HEK293 (cell line): ENCODE measurements at regions not wholly inside any gene's neighbourhood (a gene's known extent, or its start where the extent isn't known, plus 50 kb on each side); places are given as distances from the start of the nearest gene placed in this dataset.

Experiments
- CTCF ChIA-PET: fragments of 350-600 bp; formaldehyde crosslinking; extraction: SDS; loops from one replicate; lab custom pipeline; 2021; ENCODE audit warnings: antibody characterized with exemption; lab: Yijun Ruan, JAX
- POLR2A ChIA-PET: fragments of 300-600 bp; formaldehyde crosslinking; extraction: SDS; loops from one replicate; lab custom pipeline; 2020; ENCODE audit warnings: antibody characterized with exemption, inconsistent platforms; lab: Yijun Ruan, JAX
- H3K27ac ChIP-seq: fragments of 200-500 bp; sonication (Bioruptor generic); 2 replicates; pipeline ENCODE4 v1.5.1; 2014; ENCODE audit warnings: low read depth, low read length, control low read depth, inconsistent platforms; ENCODE audit errors: extremely low read depth
- H3K36me3 ChIP-seq, 2 experiments: fragments of 200-500 bp in 1 of 2; sonication (Bioruptor generic) in 1 of 2; 1 replicate in 1 of 2; 2 replicates in 1 of 2; pipeline ENCODE4 v1.5.1; 2014 to 2017; ENCODE audit warnings: inconsistent platforms in 2 of 2, low read length in 2 of 2; ENCODE audit not compliant: control insufficient read depth in 2 of 2, insufficient read depth in 1 of 2
- H3K4me1 ChIP-seq: fragments of 200-500 bp; sonication (Bioruptor generic); 2 replicates; pipeline ENCODE4 v1.5.1; 2014; ENCODE audit warnings: mild to moderate bottlenecking, low read length, inconsistent platforms; ENCODE audit not compliant: control insufficient read depth, insufficient read depth
- H3K4me3 ChIP-seq: 2 replicates; pipeline ENCODE4 v1.5.1; 2011; ENCODE audit warnings: low read depth, mild to moderate bottlenecking, control low read depth, low read length, moderate library complexity
- H3K9me3 ChIP-seq: fragments of 200-500 bp; sonication (Bioruptor generic); 2 replicates; pipeline ENCODE4 v1.5.1; 2014; ENCODE audit warnings: low read depth, low read length, inconsistent platforms; ENCODE audit not compliant: control insufficient read depth, insufficient read depth
- GLIS1 ChIP-seq: fragments of 450-650 bp; formaldehyde crosslinking; IDR thresholded peaks from 2 replicates; pipeline ENCODE4 v1.5.1; 2016; ENCODE audit warnings: missing biosample characterization, missing genetic modification characterization
- GLIS2 ChIP-seq: fragments of 450-650 bp; formaldehyde crosslinking; IDR thresholded peaks from 2 replicates; pipeline ENCODE4 v1.5.1; 2016; ENCODE audit warnings: missing biosample characterization, missing genetic modification characterization
- REPIN1 ChIP-seq: fragments of 450-650 bp; formaldehyde crosslinking; IDR thresholded peaks from 2 replicates; pipeline ENCODE4 v1.5.1; 2017; ENCODE audit warnings: missing biosample characterization, missing genetic modification characterization, low read depth
- SCRT1 ChIP-seq: fragments of 450-650 bp; formaldehyde crosslinking; IDR thresholded peaks from 2 replicates; pipeline ENCODE4 v1.5.1; 2016; ENCODE audit warnings: missing biosample characterization, missing genetic modification characterization, borderline replicate concordance
- SP3 ChIP-seq: fragments of 450-650 bp; formaldehyde crosslinking; IDR thresholded peaks from 2 replicates; pipeline ENCODE4 v1.5.1; 2016; ENCODE audit warnings: missing biosample characterization, missing genetic modification characterization
- ZBTB17 ChIP-seq: fragments of 450-650 bp; formaldehyde crosslinking; IDR thresholded peaks from 2 replicates; pipeline ENCODE4 v1.5.1; 2016; ENCODE audit warnings: missing biosample characterization, missing genetic modification characterization
- ZBTB20 ChIP-seq: fragments of 450-650 bp; formaldehyde crosslinking; IDR thresholded peaks from 2 replicates; pipeline ENCODE4 v1.5.1; 2016; ENCODE audit warnings: missing biosample characterization, missing genetic modification characterization
- ZBTB7A ChIP-seq: fragments of 450-650 bp; formaldehyde crosslinking; IDR thresholded peaks from 2 replicates; pipeline ENCODE4 v1.5.1; 2016; ENCODE audit warnings: low read depth, missing biosample characterization, missing genetic modification characterization
- ZFP3 ChIP-seq: fragments of 450-650 bp; formaldehyde crosslinking; IDR thresholded peaks from 2 replicates; pipeline ENCODE4 v1.5.1; 2016; ENCODE audit warnings: low read depth, missing biosample characterization, missing genetic modification characterization
- ZFP37 ChIP-seq: fragments of 450-650 bp; formaldehyde crosslinking; IDR thresholded peaks from 2 replicates; pipeline ENCODE4 v1.5.1; 2016; ENCODE audit warnings: missing biosample characterization, missing genetic modification characterization
- ZNF112 ChIP-seq: fragments of 450-650 bp; formaldehyde crosslinking; IDR thresholded peaks from 2 replicates; pipeline ENCODE4 v1.5.0; 2017; ENCODE audit warnings: missing biosample characterization, missing genetic modification characterization
- ZNF133 ChIP-seq: fragments of 450-650 bp; formaldehyde crosslinking; IDR thresholded peaks from 2 replicates; pipeline ENCODE4 v1.5.1; 2016; ENCODE audit warnings: missing biosample characterization, missing genetic modification characterization
- ZNF23 ChIP-seq: fragments of 450-650 bp; formaldehyde crosslinking; IDR thresholded peaks from 2 replicates; pipeline ENCODE4 v1.5.1; 2016; ENCODE audit warnings: missing biosample characterization, missing genetic modification characterization, borderline replicate concordance
- ZNF239 ChIP-seq: fragments of 450-650 bp; formaldehyde crosslinking; IDR thresholded peaks from 2 replicates; pipeline ENCODE4 v1.5.1; 2016; ENCODE audit warnings: missing biosample characterization, missing genetic modification characterization
- ZNF302 ChIP-seq: fragments of 450-650 bp; formaldehyde crosslinking; IDR thresholded peaks from 2 replicates; pipeline ENCODE4 v1.5.1; 2016; ENCODE audit warnings: missing biosample characterization, missing genetic modification characterization, low read depth
- ZNF391 ChIP-seq: fragments of 450-650 bp; formaldehyde crosslinking; IDR thresholded peaks from 2 replicates; pipeline ENCODE4 v1.5.1; 2016; ENCODE audit warnings: low read depth, missing biosample characterization, missing genetic modification characterization, borderline replicate concordance
- ZNF501 ChIP-seq: fragments of 450-650 bp; formaldehyde crosslinking; IDR thresholded peaks from 2 replicates; pipeline ENCODE4 v1.5.1; 2016; ENCODE audit warnings: missing biosample characterization, missing genetic modification characterization
- ZNF510 ChIP-seq: fragments of 450-650 bp; formaldehyde crosslinking; IDR thresholded peaks from 2 replicates; pipeline ENCODE4 v1.5.1; 2018; ENCODE audit warnings: mild to moderate bottlenecking, missing genetic modification characterization, missing biosample characterization; ENCODE audit not compliant: insufficient replicate concordance
- ZNF560 ChIP-seq: fragments of 450-650 bp; formaldehyde crosslinking; IDR thresholded peaks from 2 replicates; pipeline ENCODE4 v1.5.1; 2017; ENCODE audit warnings: missing biosample characterization, missing genetic modification characterization, borderline replicate concordance
- ZNF571 ChIP-seq: fragments of 450-650 bp; formaldehyde crosslinking; IDR thresholded peaks from 2 replicates; pipeline ENCODE4 v1.5.0; 2017; ENCODE audit warnings: missing biosample characterization, missing genetic modification characterization
- ZNF610 ChIP-seq: fragments of 450-650 bp; formaldehyde crosslinking; IDR thresholded peaks from 2 replicates; pipeline ENCODE4 v1.5.1; 2016; ENCODE audit warnings: missing biosample characterization, missing genetic modification characterization, borderline replicate concordance
- ZNF843 ChIP-seq: fragments of 450-650 bp; formaldehyde crosslinking; IDR thresholded peaks from 2 replicates; pipeline ENCODE4 v1.5.1; 2016; ENCODE audit warnings: missing biosample characterization, missing genetic modification characterization
- TF ChIP-seq, protein P1 (sequence below): fragments of 450-650 bp; formaldehyde crosslinking; IDR thresholded peaks from 2 replicates; pipeline ENCODE4 v1.5.1; 2016; ENCODE audit warnings: missing biosample characterization, missing genetic modification characterization

DNA sequence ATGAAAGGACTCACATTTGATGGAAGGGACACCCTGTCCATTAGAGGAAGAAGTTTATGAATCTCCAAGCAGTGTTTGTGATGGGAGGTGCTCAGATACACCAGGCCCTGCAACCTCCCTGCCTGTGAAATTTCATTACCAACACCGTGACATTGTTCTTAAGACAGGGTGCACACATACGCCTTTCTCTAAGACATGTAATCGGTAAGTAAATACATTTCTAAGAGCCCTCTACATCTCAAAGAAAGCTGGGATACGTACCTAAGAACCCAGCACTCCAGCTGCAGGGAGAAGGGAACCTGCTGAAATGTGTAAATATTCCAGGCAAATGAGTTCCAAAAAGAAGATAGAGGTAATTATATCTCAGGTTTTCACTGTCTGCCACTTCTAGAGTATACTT is 125.0 kb upstream of the APC start:
- H3K4me3 ChIP-seq = no peak overlapping the region
- H3K9me3 ChIP-seq = no peaks in the 10 kb centered on the region
- H3K36me3 ChIP-seq = no peaks in the 10 kb centered on the region
- ChIA-PET POLR2A (no interaction called here), CTCF (no interaction called here)
- H3K27ac ChIP-seq = no peak overlapping the region
- H3K4me1 ChIP-seq = no peaks in the 10 kb centered on the region
- TF ChIP-seq ZNF23 (tag by site-specific recombination) = no peak
- TF ChIP-seq ZNF501 (tag by site-specific recombination) = no peak
- no peak for TF ChIP-seq ZNF571 (tag by site-specific recombination)
- no peak for TF ChIP-seq ZNF610 (tag by site-specific recombination)
- TF ChIP-seq ZNF133 (tag by site-specific recombination) = no peak
- no peak for TF ChIP-seq SP3
- no peak for TF ChIP-seq GLIS2 (tag by site-specific recombination)
- TF ChIP-seq GLIS1 (tag by site-specific recombination) = no peak
- TF ChIP-seq ZNF239 (tag by site-specific recombination) = no peak
- TF ChIP-seq SCRT1 (tag by site-specific recombination) = no peak
- no peak for TF ChIP-seq ZNF510 (tag by site-specific recombination)
- TF ChIP-seq ZFP37 (tag by site-specific recombination) = no peak
- TF ChIP-seq ZBTB7A = no peak
- TF ChIP-seq ZNF302 (tag by site-specific recombination) = no peak
- no peak for TF ChIP-seq ZNF560 (tag by site-specific recombination)
- no peak for TF ChIP-seq ZBTB20 (tag by site-specific recombination)
- TF ChIP-seq ZNF112 = no peak
- no peak for TF ChIP-seq ZBTB17 (tag by site-specific recombination)
- no peak for TF ChIP-seq REPIN1 (tag by site-specific recombination)
- TF ChIP-seq, all 188 proteins: peak for 0

DNA sequence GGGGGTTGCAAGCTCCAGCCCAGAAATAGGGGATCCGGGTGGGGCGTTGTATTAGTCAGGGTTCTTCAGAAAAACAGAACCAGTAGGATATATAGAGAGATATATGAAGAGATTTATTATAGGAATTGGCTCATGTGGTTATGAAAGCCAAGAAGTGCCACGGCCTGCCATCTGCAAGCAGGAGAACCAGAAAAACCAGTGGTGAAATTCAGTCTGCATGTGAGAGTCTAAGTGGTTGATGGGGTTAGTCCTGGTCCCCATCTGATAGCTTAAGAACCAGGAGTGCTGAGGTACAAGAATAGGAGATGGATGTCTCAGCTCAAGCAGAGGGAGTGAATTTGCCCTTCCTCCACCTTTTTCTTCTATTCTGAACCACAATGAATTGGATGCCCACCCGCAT is 123.4 kb upstream of the APC start:
- TF ChIP-seq ZFP3 (tag by site-specific recombination) = no peak
- TF ChIP-seq, protein P1, sequence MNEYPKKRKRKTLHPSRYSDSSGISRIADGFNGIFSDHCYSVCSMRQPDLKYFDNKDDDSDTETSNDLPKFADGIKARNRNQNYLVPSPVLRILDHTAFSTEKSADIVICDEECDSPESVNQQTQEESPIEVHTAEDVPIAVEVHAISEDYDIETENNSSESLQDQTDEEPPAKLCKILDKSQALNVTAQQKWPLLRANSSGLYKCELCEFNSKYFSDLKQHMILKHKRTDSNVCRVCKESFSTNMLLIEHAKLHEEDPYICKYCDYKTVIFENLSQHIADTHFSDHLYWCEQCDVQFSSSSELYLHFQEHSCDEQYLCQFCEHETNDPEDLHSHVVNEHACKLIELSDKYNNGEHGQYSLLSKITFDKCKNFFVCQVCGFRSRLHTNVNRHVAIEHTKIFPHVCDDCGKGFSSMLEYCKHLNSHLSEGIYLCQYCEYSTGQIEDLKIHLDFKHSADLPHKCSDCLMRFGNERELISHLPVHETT (tag by site-specific recombination) = no peak
- Histone ChIP-seq H3K36me3 (no peaks in the 10 kb centered on the region), H3K27ac (no peak overlapping the region), H3K4me3 (no peak overlapping the region), H3K4me1 (no peaks in the 10 kb centered on the region), H3K9me3 (no peaks in the 10 kb centered on the region)
- POLR2A ChIA-PET = no interaction called here
- CTCF ChIA-PET = no interaction called here

DNA sequence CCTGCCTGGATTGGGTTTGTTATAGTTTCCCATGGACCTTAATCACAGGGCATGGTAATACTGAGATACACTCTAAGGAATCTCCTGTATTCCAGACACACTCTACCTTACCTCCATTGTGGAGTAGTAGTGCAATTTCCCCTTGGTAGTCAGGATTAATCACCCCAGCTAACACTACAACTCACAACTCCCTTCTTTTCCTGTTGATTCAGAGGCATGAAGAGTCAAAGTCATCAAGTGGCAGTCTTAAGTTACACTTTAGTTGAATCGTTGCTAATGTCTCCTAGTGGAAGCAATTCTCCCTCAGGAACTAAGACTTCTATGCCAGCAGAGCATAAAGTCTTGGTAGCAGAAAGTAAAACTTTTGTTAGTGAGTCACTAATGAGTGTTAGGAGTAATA is 122.7 kb upstream of the APC start:
- no peak for TF ChIP-seq ZNF112
- TF ChIP-seq ZNF843 (tag by site-specific recombination) = no peak
- no peak for TF ChIP-seq ZNF239 (tag by site-specific recombination)
- no peak for TF ChIP-seq ZNF391
- Histone ChIP-seq H3K4me1 (no peaks in the 10 kb centered on the region), H3K27ac (no peak overlapping the region), H3K36me3 (no peaks in the 10 kb centered on the region), H3K9me3 (no peaks in the 10 kb centered on the region), H3K4me3 (no peak overlapping the region)
- CTCF ChIA-PET = no interaction called here
- POLR2A ChIA-PET = no interaction called here
